Esophagus squamous epithelium (tissue), 5 donors: ENCODE measurements at regions not wholly inside any gene's neighbourhood (a gene's known extent, or its start where the extent isn't known, plus 50 kb on each side); places are given as distances from the start of the nearest gene placed in this dataset.

Source experiments
- DNase-seq: peaks from one replicate; lab custom pipeline; 2025; lab: John Stamatoyannopoulos, UW
- H3K27ac ChIP-seq, 4 donors: fragments of 200-600 bp; sonication (generic); one replicate each; pipeline ENCODE4 v1.5.1; 2016 to 2019; ENCODE audit warnings: mild to moderate bottlenecking in 1 of 4
- H3K27me3 ChIP-seq, 4 donors: fragments of 200-600 bp; sonication (generic); 1 replicate in 3 of 4; 2 replicates in 1 of 4; pipeline versions ENCODE4 v1.5.1 to v1.6.0; 2017 to 2021; ENCODE audit warnings: antibody characterized with exemption in 1 of 4
- H3K36me3 ChIP-seq, 3 donors: fragments of 200-600 bp; sonication (generic); one replicate each; pipeline ENCODE4 v1.5.1; 2016 to 2019
- H3K4me1 ChIP-seq, 3 donors: fragments of 200-600 bp; sonication (generic); one replicate each; pipeline ENCODE4 v1.5.1; 2017 to 2019
- H3K4me3 ChIP-seq, 4 donors: fragments of 200-600 bp; sonication (generic); 1 replicate in 3 of 4; 2 replicates in 1 of 4; pipeline ENCODE4 v1.5.1; 2016 to 2019; ENCODE audit warnings: mild to moderate bottlenecking in 2 of 4, moderate library complexity in 1 of 4
- H3K9me3 ChIP-seq, 3 donors: fragments of 200-600 bp; sonication (generic); one replicate each; pipeline ENCODE4 v1.5.1; 2016 to 2019
- CTCF ChIP-seq, 6 experiments: fragments of 450-650 bp in 4 of 6; fragments of 200-600 bp in 2 of 6; sonication (generic) in 2 of 6; IDR thresholded peaks; one replicate each; pipeline ENCODE4 v1.5.1; 2016 to 2019; ENCODE audit warnings: antibody characterized with exemption in 6 of 6, mild to moderate bottlenecking in 4 of 6, moderate library complexity in 4 of 6
- POLR2A ChIP-seq, 4 donors: fragments of 450-650 bp; IDR thresholded peaks; one replicate each; pipeline ENCODE4 v1.6.1; 2017; ENCODE audit warnings: antibody characterized with exemption in 4 of 4, mild to moderate bottlenecking in 4 of 4, moderate library complexity in 3 of 4
- WGBS, 2 donors: methylation state at CpG; one replicate each; pipeline ENCODE4 v1.1.5; 2018; 5-methylcytosine and 5-hydroxymethylcytosine counted together
- intact Hi-C: fragments of 100-400 bp; cut with DNase I; formaldehyde crosslinking; loops from one replicate; pipeline ENCODE4 v1.15.0; 2022
- donor health status: DM: yes; HTN: yes; CAD: no.

GRCh38 chr12:93048656-93049055 is 119.6 kb upstream of the EEA1 start:
- Histone ChIP-seq H3K9me3 (no peaks in the 10 kb centered on the region), H3K4me1 (no peaks in the 10 kb centered on the region), H3K27ac (no peak overlapping the region), H3K27me3 (no peaks in the 10 kb centered on the region), H3K36me3 (no peaks in the 10 kb centered on the region), H3K4me3 (no peak overlapping the region)
- WGBS, 2 donors, result 92 to 94% methylated on average over 3 of the region's 3 CpGs
- intact Hi-C loops, result no loop called here
- no peak for DNase-seq
- no peak for TF ChIP-seq CTCF (IDR thresholded peaks at IDR 0.05)
- TF ChIP-seq POLR2A (IDR thresholded peaks at IDR 0.05), result no peak

DNA sequence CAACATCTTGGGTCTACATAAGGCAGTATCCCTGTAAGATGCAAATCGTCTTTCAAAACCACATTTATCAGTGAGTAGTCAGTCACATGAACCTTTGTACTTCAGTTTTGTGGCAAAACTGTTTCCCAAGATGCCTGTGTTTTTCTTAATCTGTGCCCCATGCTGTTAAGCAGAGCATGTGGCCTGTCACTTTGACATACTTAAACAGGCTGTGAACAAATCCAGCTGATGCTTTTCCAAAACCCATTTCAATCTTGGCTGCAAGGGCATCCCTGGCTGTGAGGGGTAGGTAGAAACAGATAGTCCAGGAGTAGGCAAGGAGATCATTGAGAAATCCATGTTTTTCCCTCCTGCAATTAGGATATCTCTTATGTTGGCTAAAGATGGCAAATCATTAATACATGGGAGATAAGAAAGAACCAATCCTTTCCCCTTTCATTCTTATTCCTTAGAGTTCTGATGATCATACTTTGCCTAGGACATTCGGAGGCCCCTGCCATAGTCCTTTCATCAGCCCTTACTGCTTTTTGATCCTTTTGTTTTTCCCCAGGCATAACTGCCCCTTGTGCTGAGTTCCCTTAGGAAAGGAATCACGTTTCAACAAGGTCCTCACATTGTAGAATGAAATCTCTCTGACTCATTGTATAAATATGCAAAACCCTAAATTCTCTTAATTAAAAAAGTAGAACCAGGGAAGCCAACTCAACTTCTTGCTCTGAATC is 121.1 kb upstream of the EEA1 start:
- 46 to 54% methylated on average over 3 of the region's 3 CpGs for WGBS, 2 donors
- DNase-seq, result no peak
- intact Hi-C loops, result no loop called here
- H3K27ac ChIP-seq, result no peak overlapping the region
- no peak overlapping the region for H3K4me3 ChIP-seq
- H3K4me1 ChIP-seq, result no peaks in the 10 kb centered on the region
- H3K27me3 ChIP-seq, result no peaks in the 10 kb centered on the region
- no peaks in the 10 kb centered on the region for H3K9me3 ChIP-seq
- TF ChIP-seq CTCF (IDR thresholded peaks at IDR 0.05) (no peak), POLR2A (IDR thresholded peaks at IDR 0.05) (no peak)
- H3K36me3 ChIP-seq, result no peaks in the 10 kb centered on the region

DNA sequence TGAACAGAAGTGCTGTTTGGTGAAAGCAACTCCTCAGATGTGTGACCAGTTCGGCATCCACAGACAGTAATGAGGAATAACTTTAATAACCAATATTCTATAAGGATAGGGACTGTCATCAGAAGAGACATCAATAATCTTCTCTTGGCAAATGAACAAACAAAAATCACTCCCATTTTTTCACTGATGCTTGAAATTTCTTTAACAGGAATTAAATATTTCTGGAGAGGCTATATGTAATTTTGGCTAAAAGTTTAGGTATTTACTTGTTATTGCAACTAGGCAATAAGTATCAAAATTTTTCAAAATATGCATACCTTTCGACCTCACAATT is 121.6 kb upstream of the EEA1 start:
- no peak for DNase-seq
- Histone ChIP-seq H3K4me3 (no peak overlapping the region), H3K27me3 (no peaks in the 10 kb centered on the region), H3K27ac (no peak overlapping the region), H3K4me1 (no peaks in the 10 kb centered on the region), H3K9me3 (no peaks in the 10 kb centered on the region), H3K36me3 (no peaks in the 10 kb centered on the region)
- TF ChIP-seq POLR2A (IDR thresholded peaks at IDR 0.05), result no peak
- no peak for TF ChIP-seq CTCF (IDR thresholded peaks at IDR 0.05)
- intact Hi-C loops, result no loop called here
- WGBS, 2 donors, result 72% methylated on average over 2 of the region's 2 CpGs

DNA sequence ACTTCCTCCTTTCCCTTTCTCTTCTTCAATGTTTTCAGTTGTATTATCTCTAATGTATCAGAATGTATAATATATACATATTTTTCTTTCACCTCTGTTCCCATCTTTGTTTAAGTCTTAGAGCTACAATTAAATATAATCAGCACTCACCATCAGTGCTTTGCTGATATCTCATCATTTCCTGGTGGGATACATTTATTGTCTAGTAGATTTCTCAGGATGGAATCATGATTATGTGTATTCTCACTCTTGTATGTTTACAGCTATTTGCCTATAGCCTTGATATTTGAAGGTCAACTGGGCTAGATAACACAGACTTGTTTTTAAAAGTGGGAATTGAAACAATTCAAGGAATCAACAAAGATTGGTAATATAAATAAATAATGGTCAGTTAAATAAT is 124.9 kb upstream of the EEA1 start:
- Histone ChIP-seq H3K27me3 (no peaks in the 10 kb centered on the region), H3K36me3 (no peaks in the 10 kb centered on the region), H3K4me1 (no peaks in the 10 kb centered on the region), H3K4me3 (no peak overlapping the region), H3K9me3 (no peaks in the 10 kb centered on the region), H3K27ac (no peak overlapping the region)
- intact Hi-C loops, result no loop called here
- TF ChIP-seq POLR2A (IDR thresholded peaks at IDR 0.05), result no peak
- no peak for TF ChIP-seq CTCF (IDR thresholded peaks at IDR 0.05)
- no peak for DNase-seq

GRCh38 chr12:93055221-93055620 is 126.1 kb upstream of the EEA1 start:
- Histone ChIP-seq H3K27ac (no peak overlapping the region), H3K4me3 (no peak overlapping the region), H3K36me3 (no peaks in the 10 kb centered on the region), H3K9me3 (no peaks in the 10 kb centered on the region), H3K27me3 (no peaks in the 10 kb centered on the region), H3K4me1 (no peaks in the 10 kb centered on the region)
- TF ChIP-seq CTCF (IDR thresholded peaks at IDR 0.05) (no peak), POLR2A (IDR thresholded peaks at IDR 0.05) (no peak)
- WGBS, 2 donors, result 93 to 98% methylated on average over 5 of the region's 5 CpGs
- no peak for DNase-seq
- intact Hi-C loops, result no loop called here
